Upper lobe of left lung (tissue), 4 donors: ENCODE measurements at regions not wholly inside any gene's neighbourhood (a gene's known extent, or its start where the extent isn't known, plus 50 kb on each side); places are given as distances from the start of the nearest gene placed in this dataset.

ENCODE experiments used
- CTCF ChIP-seq, 6 experiments: fragments of 450-650 bp in 4 of 6; fragments of 200-600 bp in 2 of 6; sonication (generic) in 2 of 6; IDR thresholded peaks; one replicate each; pipeline ENCODE4 v1.5.1; 2016 to 2019; ENCODE audit warnings: antibody characterized with exemption in 6 of 6
- EP300 ChIP-seq, 4 donors: sonication (generic); formaldehyde crosslinking; IDR thresholded peaks; one replicate each; pipeline ENCODE4 v1.5.1; 2017; ENCODE audit warnings: antibody characterized with exemption in 4 of 4, control low read depth in 2 of 4
- POLR2A ChIP-seq, 4 donors: fragments of 450-650 bp; IDR thresholded peaks; one replicate each; pipeline ENCODE4 v1.5.1; 2016 to 2017; ENCODE audit warnings: antibody characterized with exemption in 4 of 4, mild to moderate bottlenecking in 2 of 4
- POLR2AphosphoS5 ChIP-seq, 2 donors: sonication (generic); formaldehyde crosslinking; IDR thresholded peaks; one replicate each; pipeline ENCODE4 v1.5.1; 2017; ENCODE audit warnings: antibody characterized with exemption in 2 of 2

- TF ChIP-seq CTCF (IDR thresholded peaks at IDR 0.05), result no peak
- TF ChIP-seq POLR2A (IDR thresholded peaks at IDR 0.05), result no peak
- no peak for TF ChIP-seq EP300 (IDR thresholded peaks at IDR 0.05)
- no peak for TF ChIP-seq POLR2AphosphoS5 (IDR thresholded peaks at IDR 0.05)
These were observed 62.6 kb upstream of the TBX20 start for GRCh38 chr7:35316549-35316948.
